Uterus (tissue), 3 donors: ENCODE measurements at regions not wholly inside any gene's neighbourhood (a gene's known extent, or its start where the extent isn't known, plus 50 kb on each side); places are given as distances from the start of the nearest gene placed in this dataset.
A peak's percentile ranks its signal among the peaks of the same experiment; 100 is the strongest.

Experiments
- DNase-seq, 2 donors: peaks; one replicate each; pipeline ENCODE4 v3.0.0-alpha.2; 2019 to 2020
- H3K27ac ChIP-seq, 2 donors: fragments of 200-600 bp; sonication (generic); 1 replicate in 1 of 2; 2 replicates in 1 of 2; pipeline ENCODE4 v1.5.1; 2016 to 2018
- H3K27me3 ChIP-seq, 2 donors: fragments of 200-600 bp; sonication (generic); one replicate each; pipeline ENCODE4 v1.5.1; 2018 to 2019; ENCODE audit warnings: control low read depth in 1 of 2
- H3K36me3 ChIP-seq, 2 donors: fragments of 200-600 bp; sonication (generic); one replicate each; pipeline ENCODE4 v1.5.1; 2019; ENCODE audit warnings: control low read depth in 1 of 2
- H3K4me1 ChIP-seq, 2 donors: fragments of 200-600 bp; sonication (generic); one replicate each; pipeline ENCODE4 v1.5.1; 2018 to 2019; ENCODE audit warnings: control low read depth in 1 of 2
- H3K4me3 ChIP-seq, 2 donors: fragments of 200-600 bp; sonication (generic); 1 replicate in 1 of 2; 2 replicates in 1 of 2; pipeline ENCODE4 v1.5.1; 2018 to 2019; ENCODE audit warnings: mild to moderate bottlenecking in 1 of 2
- H3K9me3 ChIP-seq, 2 donors: fragments of 200-600 bp; sonication (generic); one replicate each; pipeline ENCODE4 v1.5.1; 2019; ENCODE audit warnings: control low read depth in 1 of 2
- POLR2A ChIP-seq, 2 donors: fragments of 450-650 bp; IDR thresholded peaks; one replicate each; pipeline ENCODE4 v1.6.1; 2016; ENCODE audit warnings: antibody characterized with exemption in 2 of 2, mild to moderate bottlenecking in 1 of 2, moderate library complexity in 1 of 2
- intact Hi-C: fragments of 100-400 bp; cut with DNase I; formaldehyde crosslinking; loops from one replicate; pipeline ENCODE4 v1.15.1; 2023; ENCODE audit warnings: low total_unique reads
- TF ChIP-seq, protein P1 (sequence below), 4 experiments: fragments of 200-600 bp in 2 of 4; fragments of 450-650 bp in 2 of 4; sonication (generic) in 2 of 4; IDR thresholded peaks; one replicate each; pipeline ENCODE4 v1.5.1; 2016 to 2019; ENCODE audit warnings: antibody characterized with exemption in 4 of 4, mild to moderate bottlenecking in 2 of 4, moderate library complexity in 1 of 4
- donor health status: DM: yes; HTN: yes; CAD: no.

DNA sequence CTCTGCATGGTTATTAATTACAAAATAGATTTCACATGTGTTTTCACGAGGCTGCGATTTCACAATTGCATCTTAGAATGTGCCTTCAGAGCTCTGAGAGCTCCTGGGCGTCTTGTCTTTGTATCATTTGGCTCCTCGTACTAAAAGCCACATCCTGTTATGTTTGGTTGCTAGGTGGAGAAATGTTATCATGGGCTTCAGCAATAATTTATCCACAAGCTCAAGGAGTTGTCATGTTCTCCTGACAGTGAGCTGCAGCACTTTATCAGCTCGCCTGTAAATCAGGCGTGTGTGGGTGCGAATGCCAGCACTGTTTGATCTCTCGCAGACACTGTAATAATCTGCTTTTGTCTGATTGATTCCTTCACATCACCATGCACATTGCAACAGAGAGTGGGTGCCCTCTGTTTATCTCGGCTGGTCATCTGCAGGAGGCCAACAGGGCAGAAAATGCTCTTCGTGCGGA lies 218.6 kb upstream of the ZFP64 start:
- TF ChIP-seq POLR2A (IDR thresholded peaks at IDR 0.05): no peak
- DNase-seq: peak; percentile 24 to 53
- no peaks in the 10 kb centered on the region for H3K4me1 ChIP-seq
- H3K27ac ChIP-seq: no peak overlapping the region
- no peaks in the 10 kb centered on the region for H3K36me3 ChIP-seq
- no peaks in the 10 kb centered on the region for H3K27me3 ChIP-seq
- no peak overlapping the region for H3K4me3 ChIP-seq
- intact Hi-C loops: no loop called here
- H3K9me3 ChIP-seq: no peaks in the 10 kb centered on the region

GRCh38 chr20:52405986-52406385 lies 214.4 kb upstream of the ZFP64 start:
- Histone ChIP-seq H3K9me3 (no peaks in the 10 kb centered on the region), H3K27ac (no peak overlapping the region), H3K4me1 (no peaks in the 10 kb centered on the region), H3K36me3 (no peaks in the 10 kb centered on the region), H3K27me3 (no peaks in the 10 kb centered on the region), H3K4me3 (no peak overlapping the region)
- TF ChIP-seq, protein P1, sequence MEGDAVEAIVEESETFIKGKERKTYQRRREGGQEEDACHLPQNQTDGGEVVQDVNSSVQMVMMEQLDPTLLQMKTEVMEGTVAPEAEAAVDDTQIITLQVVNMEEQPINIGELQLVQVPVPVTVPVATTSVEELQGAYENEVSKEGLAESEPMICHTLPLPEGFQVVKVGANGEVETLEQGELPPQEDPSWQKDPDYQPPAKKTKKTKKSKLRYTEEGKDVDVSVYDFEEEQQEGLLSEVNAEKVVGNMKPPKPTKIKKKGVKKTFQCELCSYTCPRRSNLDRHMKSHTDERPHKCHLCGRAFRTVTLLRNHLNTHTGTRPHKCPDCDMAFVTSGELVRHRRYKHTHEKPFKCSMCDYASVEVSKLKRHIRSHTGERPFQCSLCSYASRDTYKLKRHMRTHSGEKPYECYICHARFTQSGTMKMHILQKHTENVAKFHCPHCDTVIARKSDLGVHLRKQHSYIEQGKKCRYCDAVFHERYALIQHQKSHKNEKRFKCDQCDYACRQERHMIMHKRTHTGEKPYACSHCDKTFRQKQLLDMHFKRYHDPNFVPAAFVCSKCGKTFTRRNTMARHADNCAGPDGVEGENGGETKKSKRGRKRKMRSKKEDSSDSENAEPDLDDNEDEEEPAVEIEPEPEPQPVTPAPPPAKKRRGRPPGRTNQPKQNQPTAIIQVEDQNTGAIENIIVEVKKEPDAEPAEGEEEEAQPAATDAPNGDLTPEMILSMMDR (IDR thresholded peaks at IDR 0.05): no peak
- no peak for TF ChIP-seq POLR2A (IDR thresholded peaks at IDR 0.05)
- intact Hi-C loops: no loop called here
- no peak for DNase-seq

DNA sequence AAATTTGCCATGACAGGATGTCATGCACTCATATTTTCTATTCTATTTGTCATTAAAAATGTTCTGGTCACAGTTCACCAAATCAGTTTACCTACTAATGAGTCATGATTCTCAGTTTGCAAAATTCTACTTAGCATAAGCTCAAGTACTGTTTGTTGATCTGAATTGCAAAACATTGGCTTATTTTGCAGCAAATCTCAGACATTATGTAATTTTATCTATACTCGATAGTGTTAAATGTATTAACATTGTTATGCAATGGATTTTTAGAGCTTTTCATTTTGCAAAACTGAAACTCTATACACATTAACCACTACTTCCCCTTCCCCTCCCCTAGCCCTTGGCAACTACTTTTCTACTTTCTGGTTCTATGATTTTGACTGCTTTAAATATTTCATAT lies 213.8 kb upstream of the ZFP64 start:
- no peak overlapping the region for H3K4me3 ChIP-seq
- no peak overlapping the region for H3K27ac ChIP-seq
- no peaks in the 10 kb centered on the region for H3K4me1 ChIP-seq
- no peaks in the 10 kb centered on the region for H3K9me3 ChIP-seq
- no peak for TF ChIP-seq POLR2A (IDR thresholded peaks at IDR 0.05)
- TF ChIP-seq, protein P1 (IDR thresholded peaks at IDR 0.05): no peak
- no peaks in the 10 kb centered on the region for H3K27me3 ChIP-seq
- DNase-seq: no peak
- intact Hi-C loops: no loop called here
- H3K36me3 ChIP-seq: no peaks in the 10 kb centered on the region

DNA sequence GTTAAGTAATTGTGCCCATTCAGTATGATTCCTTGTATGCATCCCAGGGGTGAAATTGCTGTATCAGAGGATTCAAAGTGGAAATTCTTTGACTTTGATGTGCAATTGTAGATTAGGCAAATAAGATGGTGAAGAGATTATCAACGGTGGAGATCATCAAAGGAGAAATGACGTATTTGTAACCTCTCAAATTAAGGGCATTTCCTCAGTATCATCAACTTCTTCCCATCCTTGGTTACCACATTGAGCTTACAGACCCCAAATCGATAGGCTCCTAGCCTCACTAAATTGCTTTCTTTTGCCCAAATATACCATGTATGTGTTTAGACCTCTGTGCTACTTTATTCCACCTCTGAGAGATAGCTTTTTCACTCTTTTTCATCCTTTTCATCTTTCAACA lies 213.1 kb upstream of the ZFP64 start:
- Histone ChIP-seq H3K4me1 (no peaks in the 10 kb centered on the region), H3K27ac (no peak overlapping the region), H3K27me3 (no peaks in the 10 kb centered on the region), H3K9me3 (no peaks in the 10 kb centered on the region), H3K4me3 (no peak overlapping the region), H3K36me3 (no peaks in the 10 kb centered on the region)
- intact Hi-C loops: no loop called here
- DNase-seq: no peak
- TF ChIP-seq, protein P1 (IDR thresholded peaks at IDR 0.05): no peak
- TF ChIP-seq POLR2A (IDR thresholded peaks at IDR 0.05): no peak

DNA sequence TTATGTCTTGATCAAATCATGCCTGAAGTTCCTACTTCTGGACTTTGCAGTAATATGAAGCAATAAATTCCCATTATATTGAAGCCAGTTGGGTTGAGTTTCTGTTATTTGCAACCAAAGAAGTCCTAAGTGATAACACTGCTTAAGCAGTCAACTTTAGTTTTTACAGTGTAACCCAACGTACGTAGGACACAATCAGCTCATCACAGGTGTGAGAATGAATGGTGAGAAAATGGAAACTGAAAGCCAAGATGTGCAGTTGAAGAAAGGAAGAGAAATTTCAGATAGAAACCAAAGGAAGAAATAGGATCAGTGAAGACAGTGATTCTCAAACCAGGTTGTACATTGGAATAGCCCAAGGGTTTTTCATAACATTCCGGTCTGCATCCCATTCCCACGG lies 211.4 kb upstream of the ZFP64 start:
- TF ChIP-seq, protein P1 (IDR thresholded peaks at IDR 0.05): no peak
- no peak for TF ChIP-seq POLR2A (IDR thresholded peaks at IDR 0.05)
- Histone ChIP-seq H3K27me3 (no peaks in the 10 kb centered on the region), H3K36me3 (no peaks in the 10 kb centered on the region), H3K27ac (no peak overlapping the region), H3K9me3 (no peaks in the 10 kb centered on the region), H3K4me3 (no peak overlapping the region), H3K4me1 (no peaks in the 10 kb centered on the region)
- no peak for DNase-seq
- intact Hi-C loops: no loop called here

DNA sequence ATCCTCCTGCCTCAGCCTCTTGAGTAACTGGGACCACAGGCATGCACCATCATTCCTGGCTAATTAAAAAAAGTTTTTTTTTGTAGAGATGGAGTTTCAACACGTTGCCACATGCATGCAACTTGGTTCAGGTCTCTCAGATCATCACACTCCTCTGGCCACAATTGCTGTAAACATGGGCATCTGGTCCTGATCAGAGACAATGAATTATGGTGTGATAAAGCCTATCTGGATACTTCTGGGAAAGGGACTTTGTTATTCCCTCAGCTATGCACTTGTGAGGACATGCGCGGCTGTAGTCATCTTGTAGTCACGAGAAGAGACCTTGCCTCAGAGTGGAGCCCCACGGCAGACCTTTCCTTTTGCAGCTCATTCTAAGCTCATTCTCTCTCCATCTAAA lies 210.9 kb upstream of the ZFP64 start:
- H3K27ac ChIP-seq: no peak overlapping the region
- TF ChIP-seq, protein P1 (IDR thresholded peaks at IDR 0.05): no peak
- TF ChIP-seq POLR2A (IDR thresholded peaks at IDR 0.05): no peak
- no peaks in the 10 kb centered on the region for H3K36me3 ChIP-seq
- H3K9me3 ChIP-seq: no peaks in the 10 kb centered on the region
- DNase-seq: no peak
- H3K4me3 ChIP-seq: no peak overlapping the region
- intact Hi-C loops: no loop called here
- H3K27me3 ChIP-seq: no peaks in the 10 kb centered on the region
- no peaks in the 10 kb centered on the region for H3K4me1 ChIP-seq
